HG03139 (cell line): ENCODE measurements at regions not wholly inside any gene's neighbourhood (a gene's known extent, or its start where the extent isn't known, plus 50 kb on each side); places are given as distances from the start of the nearest gene placed in this dataset.

Experiments
- ATAC-seq: cut with Tn5 transposase; IDR thresholded peaks from one replicate; pipeline ENCODE4 v1.9.1; 2021; ENCODE audit not compliant: unreplicated experiment

DNA sequence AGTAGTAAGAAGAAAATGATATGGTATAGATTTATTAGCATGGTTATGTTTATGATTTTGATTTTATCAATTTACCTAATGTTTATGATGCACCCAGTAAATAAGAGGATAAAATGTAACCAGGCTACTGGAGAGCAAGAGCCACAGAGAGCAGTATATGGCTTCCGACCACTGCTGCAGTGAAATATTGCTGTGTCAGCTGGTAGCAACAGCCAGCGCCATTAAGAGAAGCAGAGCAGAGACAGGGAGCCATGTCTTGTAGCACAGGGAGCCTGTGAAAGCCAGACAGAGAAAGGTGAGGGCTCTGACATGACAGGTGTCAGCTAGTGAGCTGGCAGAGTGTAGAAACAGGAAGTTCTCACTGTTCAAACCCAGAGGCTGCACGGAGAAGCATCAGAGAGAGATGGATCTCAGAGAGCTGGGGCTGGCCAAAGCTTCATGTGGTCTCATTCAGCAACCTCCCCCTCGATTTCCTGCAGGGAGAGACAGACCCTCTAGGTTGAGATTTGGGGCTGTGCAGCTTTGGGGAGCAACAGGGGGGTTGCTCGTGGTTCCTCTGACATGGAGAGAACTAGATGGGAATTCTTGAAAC is 202.1 kb downstream of the MED10 start:
- no peak for ATAC-seq

DNA sequence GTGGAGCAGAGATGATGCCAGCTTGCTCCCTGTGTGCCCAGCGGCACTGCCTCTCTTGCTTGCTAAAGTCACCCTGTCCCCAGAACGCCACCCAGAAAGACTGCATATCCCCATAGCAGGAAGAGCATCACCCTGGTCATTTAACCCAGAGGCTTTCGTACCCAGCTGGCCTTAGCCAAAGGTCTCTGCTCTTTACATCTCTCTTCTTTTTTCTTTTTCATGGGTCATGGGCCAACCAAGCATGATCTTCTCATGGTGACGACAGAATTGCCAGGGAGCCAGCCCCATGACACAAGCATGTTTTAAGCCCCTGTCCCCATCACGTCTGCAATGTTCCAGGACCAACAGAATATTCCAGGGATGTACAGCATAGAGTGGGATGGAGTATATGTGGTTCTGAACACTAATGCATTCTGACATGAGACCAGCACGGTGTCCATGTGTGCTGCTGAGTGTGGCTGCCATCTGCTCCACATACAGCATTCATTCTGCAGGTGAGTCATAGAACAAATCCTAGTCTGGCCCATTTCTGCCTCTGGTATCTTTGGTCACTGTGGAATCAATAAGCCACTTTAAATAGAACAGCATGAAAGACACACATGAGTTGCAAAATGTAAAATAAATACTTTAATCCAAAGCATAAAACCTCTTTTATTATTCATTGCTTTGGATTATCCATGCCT is 203.0 kb downstream of the MED10 start:
- no peak for ATAC-seq

DNA sequence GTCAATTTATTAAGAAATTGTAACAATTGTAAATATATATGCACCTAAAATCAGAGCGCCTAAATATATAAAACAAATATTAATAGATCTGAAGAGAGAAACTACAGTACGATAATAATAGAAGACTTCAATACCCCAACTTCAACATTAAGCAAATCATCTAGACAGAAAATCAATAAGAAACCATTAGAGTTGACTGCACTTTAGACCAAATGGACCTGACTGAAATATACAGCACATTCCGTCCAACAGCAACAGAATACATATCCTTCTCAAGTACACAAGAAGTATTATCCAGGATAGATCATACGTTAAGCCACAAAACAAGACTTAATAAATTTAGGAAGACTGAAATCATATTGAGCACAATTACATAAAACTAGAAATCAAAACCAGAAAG is 208.7 kb downstream of the MED10 start:
- ATAC-seq: no peak

DNA sequence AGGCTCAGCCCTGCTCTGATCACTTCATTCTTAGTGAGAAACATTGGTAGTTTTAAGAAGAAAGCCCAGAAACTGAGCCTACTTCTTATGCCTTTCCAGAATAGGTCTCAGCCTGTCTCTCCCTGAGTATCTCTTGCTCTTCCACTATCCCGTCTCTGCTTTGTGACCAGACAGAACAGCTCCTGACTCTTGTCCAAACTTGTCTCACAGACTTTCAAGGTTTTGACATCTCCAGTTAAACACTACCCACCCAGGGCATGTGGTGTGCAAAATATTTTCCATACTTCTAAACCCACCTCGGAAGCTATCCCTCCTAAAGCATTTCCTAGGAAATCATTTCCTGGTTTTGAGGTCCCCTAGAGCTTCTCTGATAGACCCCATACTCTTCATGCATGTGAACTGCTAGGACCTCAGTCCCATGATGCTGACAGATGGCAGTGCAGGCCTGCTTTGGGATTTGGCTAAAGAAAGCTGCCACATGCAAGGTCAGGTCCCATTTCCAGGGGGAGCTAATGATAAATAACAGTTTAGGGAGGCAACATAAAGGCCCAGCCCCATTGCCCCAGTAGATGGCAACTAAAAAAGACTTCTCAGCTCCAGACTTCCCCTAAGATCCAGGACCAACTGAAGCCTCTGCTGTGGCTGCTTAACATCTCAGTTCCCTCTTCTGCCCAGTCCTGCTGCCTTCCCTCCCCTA is 211.5 kb downstream of the MED10 start:
- ATAC-seq: no peak

DNA sequence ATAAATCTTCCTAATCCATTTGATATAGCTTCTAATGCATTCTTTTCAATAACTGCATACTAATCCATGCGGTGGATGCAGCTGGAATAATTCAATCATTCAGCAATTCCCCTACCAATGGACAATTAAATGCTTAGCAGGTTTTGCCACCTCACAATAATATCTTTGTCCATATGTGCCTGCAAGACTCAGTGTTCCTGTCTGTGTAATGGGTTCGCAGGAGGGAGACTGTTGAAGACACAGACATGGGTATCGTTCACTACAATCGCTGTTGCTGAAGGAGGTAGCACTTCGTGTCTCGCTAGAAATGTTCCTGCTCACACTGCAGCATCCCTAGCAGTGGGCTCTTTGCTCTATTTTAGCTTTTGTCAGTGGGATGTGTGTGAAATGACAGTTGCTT is 214.4 kb downstream of the MED10 start:
- ATAC-seq: no peak

DNA sequence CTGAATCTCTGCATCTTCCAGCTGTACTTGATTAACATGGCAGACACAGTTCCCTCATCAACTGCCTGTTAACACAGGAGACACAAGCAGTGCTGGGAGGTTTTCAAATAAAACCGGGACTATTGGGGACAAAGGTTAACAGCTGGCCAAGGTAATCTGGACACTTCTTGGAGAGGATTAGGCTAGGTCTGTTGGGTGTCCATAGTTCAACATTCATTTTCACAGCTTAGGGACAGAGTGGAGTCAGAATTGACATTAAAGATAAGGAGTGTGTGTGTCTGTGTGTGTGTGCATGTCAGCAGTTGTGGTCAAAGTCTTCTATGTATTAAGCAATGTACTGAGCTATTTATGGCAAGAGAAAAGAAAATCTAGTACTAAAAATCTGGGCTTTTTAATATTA is 216.2 kb downstream of the MED10 start:
- ATAC-seq: no peak

DNA sequence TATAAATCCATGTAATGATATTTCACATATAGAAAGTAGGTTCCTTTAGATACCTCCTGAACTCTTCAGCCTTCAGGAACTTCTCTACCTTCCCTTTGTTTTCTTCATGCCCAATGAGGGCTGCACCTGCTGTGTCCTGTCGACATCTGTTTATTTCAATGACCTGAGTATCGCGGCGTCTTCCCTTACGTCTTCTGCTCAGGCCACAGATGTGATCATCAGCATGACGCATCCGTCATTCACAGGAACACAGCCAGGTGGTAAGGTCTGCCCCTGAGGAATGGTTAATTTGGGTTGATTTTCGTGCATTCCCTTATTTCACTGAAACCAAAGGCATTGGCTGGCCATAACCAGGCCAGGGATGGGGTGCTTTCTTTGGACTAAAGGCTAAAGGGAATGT is 217.1 kb downstream of the MED10 start:
- no peak for ATAC-seq

DNA sequence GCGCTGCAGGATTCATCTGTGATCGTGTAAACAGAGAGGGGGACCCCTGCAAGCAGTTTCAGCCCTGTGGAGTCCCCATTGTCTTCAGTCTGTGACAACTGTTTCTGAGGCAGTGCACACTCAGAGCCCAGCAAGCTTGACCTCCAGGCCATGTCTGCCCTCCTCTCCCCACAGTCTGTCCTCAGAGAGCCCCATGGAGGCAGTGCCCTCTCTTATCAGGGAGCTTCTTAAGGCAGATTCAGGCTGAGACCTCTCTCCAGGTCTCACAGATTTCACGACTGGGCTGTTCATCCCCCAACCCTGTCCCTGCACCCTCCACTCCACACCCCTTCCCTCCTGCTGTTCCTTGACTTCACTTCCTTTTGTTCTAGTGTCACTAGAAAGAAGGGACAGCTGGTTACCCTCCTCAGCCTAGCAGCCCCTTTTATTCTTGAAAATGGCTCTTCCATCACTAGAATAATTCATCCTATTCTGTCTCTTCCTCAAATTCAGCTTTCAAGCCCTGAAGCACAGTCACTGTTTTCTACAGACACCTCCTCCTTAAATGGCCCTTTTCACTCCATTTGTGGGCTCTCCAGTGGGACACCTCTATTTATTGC is 218.4 kb downstream of the MED10 start:
- no peak for ATAC-seq

DNA sequence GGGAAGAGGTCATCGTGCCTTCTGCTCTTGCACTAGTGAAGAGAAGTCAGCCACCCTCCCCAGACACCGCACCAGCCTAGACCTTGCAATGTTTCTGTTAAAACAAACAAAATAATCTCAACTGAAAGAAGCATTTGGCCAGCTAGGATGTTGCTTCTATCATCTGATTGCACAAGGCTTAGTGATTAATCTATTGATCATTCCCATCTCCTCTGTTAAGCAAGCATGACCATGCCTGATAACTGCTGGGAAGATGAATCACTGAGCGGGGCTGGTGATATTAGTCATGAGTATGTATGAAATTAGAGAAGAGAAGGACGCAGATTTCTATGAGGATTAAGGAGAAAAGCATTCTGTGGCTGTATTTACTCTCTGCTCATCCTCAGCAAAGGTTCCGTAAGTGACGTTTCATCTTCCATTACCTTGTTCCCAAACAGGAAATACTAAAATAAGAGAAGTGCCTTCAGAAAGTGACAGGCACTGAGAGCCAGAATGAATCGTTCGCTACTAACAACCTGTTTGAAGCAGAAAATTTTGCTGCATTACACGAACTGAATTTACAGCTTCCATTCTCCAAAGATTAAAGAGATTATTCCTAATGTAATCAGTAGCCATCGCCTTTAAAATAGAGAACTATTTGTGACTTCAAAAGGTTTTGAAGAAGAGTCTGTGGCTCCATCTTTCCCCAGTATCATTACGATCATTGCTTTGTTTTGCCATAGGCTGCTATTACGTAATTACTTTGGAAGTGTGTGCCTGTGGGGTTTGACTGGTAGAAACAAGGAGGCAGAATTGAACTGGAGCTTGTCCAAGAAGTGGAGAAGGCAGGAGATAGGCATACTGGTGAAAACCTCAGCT is 219.1 kb downstream of the MED10 start:
- ATAC-seq: no peak

DNA sequence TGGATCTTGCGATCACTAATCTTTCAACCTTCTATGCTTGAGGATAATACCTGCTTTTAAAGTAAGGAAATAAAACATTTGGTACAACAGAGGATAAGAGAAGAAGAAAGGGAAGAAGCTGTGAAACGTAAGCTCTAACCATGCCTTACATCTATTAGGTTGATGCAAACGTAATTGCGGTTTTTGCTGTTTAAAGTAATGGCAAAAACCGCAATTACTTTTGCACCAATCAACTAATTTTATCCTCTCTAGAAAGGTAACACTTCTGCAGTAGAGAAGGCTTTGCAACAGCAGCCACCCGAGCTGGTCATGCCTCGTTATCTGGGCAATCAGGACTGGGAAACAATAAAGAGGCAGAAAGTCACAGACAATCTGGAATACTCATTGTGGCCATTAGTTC is 224.1 kb downstream of the MED10 start:
- ATAC-seq: no peak

DNA sequence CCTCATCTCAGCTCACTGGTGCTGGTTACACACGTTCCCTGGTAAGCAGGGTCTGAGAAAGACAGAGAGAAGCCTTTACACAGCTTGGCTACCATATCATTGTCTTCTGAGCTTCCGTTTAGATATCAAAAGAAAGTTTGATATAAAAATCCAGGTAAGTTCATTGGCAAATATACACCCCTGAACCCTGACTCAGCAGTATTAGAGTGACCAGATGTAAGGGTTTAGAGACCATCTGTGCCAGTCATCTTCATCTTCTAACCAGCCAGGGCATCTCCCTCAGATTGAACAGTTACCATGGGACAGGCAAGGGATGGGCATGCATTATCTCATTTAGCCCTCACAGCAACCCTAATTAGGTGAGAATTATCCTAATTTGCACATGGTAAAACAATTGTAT is 232.1 kb downstream of the MED10 start:
- ATAC-seq: no peak

DNA sequence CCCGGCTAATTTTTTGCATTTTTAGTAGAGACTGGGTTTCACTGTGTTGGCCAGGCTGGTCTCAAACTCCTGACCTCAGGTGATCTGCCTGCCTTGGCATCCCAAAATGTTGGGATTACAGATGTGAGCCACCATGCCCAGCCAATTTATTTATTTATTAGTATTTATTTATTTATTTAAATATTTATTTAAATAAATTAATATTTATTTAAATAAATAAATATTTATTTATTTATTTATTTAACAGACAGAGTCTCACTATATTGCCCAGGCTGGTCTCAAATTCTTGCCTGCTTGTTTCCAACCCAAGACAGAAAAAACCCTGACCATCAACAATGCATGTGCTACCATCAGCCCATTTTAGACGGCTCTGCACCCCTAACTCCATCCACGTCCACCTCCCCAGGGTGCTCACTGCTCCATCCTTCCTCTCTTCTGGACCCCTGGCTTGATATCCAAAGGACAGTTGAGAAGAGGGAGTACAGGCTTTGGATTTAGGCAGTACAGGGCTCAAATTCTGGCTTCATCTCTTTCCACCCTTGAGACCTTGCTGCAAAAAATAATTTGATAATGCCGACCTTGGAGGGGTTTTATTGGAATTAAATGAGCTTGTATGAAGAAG is 232.6 kb downstream of the MED10 start:
- ATAC-seq: no peak

DNA sequence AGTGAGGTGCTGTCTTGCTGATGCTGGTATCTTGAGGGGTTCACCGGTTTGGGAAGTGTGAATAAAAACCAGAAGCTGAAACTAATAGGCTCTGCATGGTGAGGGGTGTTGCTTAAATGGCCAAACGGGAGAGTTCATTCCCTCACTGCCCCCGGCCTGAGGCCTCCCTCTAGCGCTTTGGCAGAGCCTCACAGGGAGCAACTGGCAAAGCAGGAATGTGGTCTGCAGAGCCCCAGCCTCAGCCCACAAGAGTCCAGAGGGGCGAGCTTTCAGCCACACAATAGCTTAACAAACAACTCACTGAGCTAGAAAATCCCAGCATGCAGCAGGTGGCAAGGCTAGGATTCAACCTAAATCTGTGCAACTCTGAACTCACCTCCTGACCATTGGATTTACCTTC is 234.8 kb downstream of the MED10 start:
- ATAC-seq: no peak

DNA sequence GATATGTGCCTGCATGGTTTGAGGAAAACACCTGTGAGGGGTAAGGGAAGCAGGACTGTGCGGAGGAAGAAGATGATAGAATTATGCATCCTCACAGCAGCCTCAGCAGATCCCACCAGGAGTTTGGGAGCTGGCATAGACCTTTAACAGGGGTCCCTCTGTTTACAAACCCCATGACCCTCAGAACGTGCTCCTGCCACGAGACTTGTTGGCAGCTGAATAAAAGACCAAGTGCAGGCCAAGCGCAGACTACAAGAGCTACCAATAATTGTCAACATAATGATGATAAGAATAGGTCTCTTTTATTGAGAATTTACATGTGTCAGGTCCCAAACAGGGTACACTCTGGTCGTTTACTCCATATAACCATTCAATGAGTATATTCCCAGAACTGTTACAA is 236.0 kb downstream of the MED10 start:
- ATAC-seq: no peak

DNA sequence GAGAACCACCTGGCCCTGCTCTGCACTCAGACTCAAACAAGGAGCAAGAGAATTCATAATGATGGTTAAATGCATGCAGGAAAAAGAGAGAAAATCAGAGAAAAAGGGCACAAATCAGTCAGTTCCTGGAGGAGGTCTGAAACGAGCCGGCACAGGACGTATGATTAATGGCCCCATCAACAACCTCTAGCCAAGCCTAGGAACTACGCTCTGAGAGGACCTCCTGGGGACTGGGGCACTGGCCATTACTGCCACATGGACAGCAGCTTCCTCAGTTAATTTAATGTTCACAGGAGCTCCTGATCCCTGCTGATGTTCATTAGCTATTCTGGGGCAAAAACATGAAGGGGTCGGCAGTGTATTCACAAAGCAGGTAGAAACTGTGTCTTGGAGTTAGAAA is 238.1 kb downstream of the MED10 start:
- no peak for ATAC-seq

DNA sequence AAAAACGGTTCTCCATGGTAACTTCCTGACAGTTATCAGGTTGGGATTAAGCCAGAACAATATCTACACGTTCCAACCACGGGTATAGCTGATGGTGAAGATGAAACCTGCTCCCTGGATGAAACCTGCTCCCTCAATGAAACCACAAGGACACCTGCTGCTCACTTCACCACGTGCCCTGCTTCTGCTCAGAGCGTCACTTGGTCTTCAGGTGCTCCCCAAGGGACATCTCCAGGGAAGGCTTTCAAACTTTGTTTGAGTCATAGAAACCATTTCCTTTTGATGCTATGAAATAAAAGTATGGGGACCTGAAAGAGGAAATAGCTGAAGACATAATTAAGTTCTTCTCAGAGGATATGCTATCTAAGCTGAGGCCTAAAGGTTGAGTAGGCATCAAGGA is 242.4 kb downstream of the MED10 start:
- ATAC-seq: no peak

DNA sequence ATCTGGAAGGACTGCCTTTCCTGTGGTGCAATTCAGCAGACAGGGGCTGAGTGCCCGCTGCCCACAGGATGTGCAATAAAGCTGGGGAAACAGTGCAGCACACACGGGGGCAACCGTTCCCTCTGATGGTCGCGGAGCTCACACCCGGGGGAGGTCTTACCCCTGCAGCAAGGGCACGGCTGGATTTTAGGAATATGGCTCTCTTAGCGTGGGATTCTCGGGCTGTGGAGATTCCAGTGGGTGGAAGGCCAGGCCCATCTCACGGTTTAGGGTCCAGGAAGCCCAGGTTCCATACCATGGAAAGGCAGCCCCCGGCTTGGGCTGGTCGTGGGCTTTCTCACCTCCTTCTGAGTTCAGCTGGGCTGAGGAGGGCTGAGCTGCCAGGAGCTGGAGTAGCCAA is 244.1 kb downstream of the MED10 start:
- no peak for ATAC-seq

DNA sequence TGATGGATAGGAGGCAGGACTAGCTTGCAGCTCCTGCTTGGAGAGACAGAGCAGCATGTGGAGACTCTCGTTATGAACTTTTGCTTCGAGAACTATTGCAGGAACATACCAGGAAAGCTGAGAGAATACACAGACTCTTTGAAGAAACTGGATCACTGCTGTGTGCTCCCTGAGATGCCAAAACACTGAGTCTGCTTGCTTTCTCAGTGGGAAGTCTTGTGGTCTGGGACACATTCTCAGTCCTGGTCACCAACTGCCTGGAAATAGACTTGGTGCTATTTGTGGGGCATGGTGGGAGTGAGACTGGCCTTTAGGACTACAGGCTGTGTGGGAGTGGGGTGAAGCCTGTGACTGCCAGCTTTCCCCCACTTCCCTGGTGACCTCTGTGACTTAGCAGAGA is 252.6 kb downstream of the MED10 start:
- no peak for ATAC-seq

DNA sequence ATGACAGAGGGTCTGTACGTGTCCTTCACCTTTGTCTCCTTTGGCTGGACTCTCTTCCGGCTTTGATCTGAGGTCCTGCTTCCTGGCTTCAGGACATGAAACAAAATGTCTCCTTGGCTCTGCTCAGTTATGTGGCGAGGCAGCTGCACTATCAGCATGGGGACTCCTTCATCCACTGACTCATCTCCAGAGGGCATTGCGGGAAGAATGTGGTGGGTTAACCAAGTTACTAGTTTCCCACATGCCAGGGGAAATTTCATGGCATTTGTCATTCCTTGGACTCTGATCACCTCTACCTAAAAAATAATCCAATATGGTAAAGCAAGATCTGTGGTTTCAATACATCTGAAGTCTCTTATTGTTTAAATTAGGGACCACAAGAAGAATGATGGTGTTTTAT is 259.7 kb downstream of the MED10 start:
- no peak for ATAC-seq

DNA sequence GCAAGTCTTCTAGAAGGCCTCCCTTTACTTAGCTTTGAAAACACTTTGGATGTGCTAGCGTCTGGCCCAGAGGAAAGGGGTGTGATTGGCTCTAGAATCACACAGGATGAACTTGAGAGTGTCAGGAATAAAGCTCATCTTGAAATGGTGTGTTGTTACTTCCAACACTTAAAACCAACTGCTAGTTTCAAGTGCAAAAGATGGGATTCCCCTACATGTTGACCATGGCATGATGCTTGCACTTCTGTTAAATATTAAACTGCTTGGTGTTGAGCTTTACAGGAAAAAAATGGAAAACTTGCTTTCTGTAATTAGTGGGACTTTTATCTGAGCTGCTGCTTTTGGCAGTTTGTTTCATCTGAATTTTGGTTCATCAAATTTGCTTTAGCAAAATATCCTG is 261.1 kb downstream of the MED10 start:
- no peak for ATAC-seq

DNA sequence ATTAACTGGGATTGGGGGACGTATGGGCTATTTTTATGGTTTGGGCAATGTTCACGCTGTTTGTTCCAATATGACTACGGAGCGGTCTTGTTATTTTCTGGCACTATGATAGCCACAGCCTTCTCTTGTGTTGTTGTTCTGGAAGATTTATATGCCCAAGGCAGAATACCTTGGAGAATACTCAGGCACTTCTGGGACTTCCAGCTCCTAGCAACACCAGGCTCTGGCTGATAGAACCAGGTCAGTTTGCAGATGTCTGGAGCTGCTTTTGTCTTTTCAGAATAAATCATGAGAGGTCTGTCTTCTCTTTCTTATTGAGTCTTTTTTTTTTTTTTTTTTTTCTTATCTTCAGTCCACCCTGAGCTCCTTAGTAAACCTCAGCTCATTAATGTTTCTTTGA is 262.5 kb downstream of the MED10 start:
- ATAC-seq: no peak
